ENCODE measurements at regions not wholly inside any gene's neighbourhood (a gene's known extent, or its start where the extent isn't known, plus 50 kb on each side); places are given as distances from the start of the nearest gene placed in this dataset.

- H3K4me3 ChIP-seq (replicated peaks; ENCODE audit: low read depth, low read length): no peak overlapping the region
- TF ChIP-seq CTCF (IDR thresholded peaks at IDR 0.05; ENCODE audit: insufficient read depth, low read length, poor library complexity, severe bottlenecking): no peak
- no peak for DNase-seq (ENCODE audit: extremely low read depth, insufficient read length)
- H3K27me3 ChIP-seq (replicated peaks; ENCODE audit: control insufficient read depth, insufficient read depth, low read length): no peaks in the 10 kb centered on the region
- no peaks in the 10 kb centered on the region for H3K36me3 ChIP-seq (ENCODE audit: control insufficient read depth, insufficient read depth, low read length)
Observed at GRCh38 chr1:55962472-55962871, 616.9 kb downstream of the PLPP3 start.

GRCh38 chr1:55959136-55959548, 620.2 kb downstream of the PLPP3 start:
- TF ChIP-seq CTCF (IDR thresholded peaks at IDR 0.05; ENCODE audit: insufficient read depth, low read length, poor library complexity, severe bottlenecking): no peak
- Histone ChIP-seq H3K27me3 (replicated peaks; ENCODE audit: control insufficient read depth, insufficient read depth, low read length) (no peaks in the 10 kb centered on the region), H3K36me3 (ENCODE audit: control insufficient read depth, insufficient read depth, low read length) (no peaks in the 10 kb centered on the region), H3K4me3 (replicated peaks; ENCODE audit: low read depth, low read length) (no peak overlapping the region)
- DNase-seq (ENCODE audit: extremely low read depth, insufficient read length): no peak

- H3K4me3 ChIP-seq (replicated peaks; ENCODE audit: low read depth, low read length): no peak overlapping the region
- no peaks in the 10 kb centered on the region for H3K36me3 ChIP-seq (ENCODE audit: control insufficient read depth, insufficient read depth, low read length)
- no peak for TF ChIP-seq CTCF (IDR thresholded peaks at IDR 0.05; ENCODE audit: insufficient read depth, low read length, poor library complexity, severe bottlenecking)
- DNase-seq (ENCODE audit: extremely low read depth, insufficient read length): no peak
- no peaks in the 10 kb centered on the region for H3K27me3 ChIP-seq (replicated peaks; ENCODE audit: control insufficient read depth, insufficient read depth, low read length)
Observed at GRCh38 chr1:55958498-55958897, 620.9 kb downstream of the PLPP3 start.

GRCh38 chr1:55957276-55957675, 622.1 kb downstream of the PLPP3 start:
- TF ChIP-seq CTCF (IDR thresholded peaks at IDR 0.05; ENCODE audit: insufficient read depth, low read length, poor library complexity, severe bottlenecking): no peak
- no peaks in the 10 kb centered on the region for H3K27me3 ChIP-seq (replicated peaks; ENCODE audit: control insufficient read depth, insufficient read depth, low read length)
- no peak for DNase-seq (ENCODE audit: extremely low read depth, insufficient read length)

GRCh38 chr1:55955016-55955621, 624.2 kb downstream of the PLPP3 start:
- Histone ChIP-seq H3K4me3 (replicated peaks; ENCODE audit: low read depth, low read length) (no peak overlapping the region), H3K36me3 (ENCODE audit: control insufficient read depth, insufficient read depth, low read length) (no peaks in the 10 kb centered on the region), H3K27me3 (replicated peaks; ENCODE audit: control insufficient read depth, insufficient read depth, low read length) (no peaks in the 10 kb centered on the region)
- TF ChIP-seq CTCF (IDR thresholded peaks at IDR 0.05; ENCODE audit: insufficient read depth, low read length, poor library complexity, severe bottlenecking): no peak
- no peak for DNase-seq (ENCODE audit: extremely low read depth, insufficient read length)

More at GRCh38 chr1:55957276-55957675, 622.1 kb downstream of the PLPP3 start:
- H3K4me3 ChIP-seq (replicated peaks; ENCODE audit: low read depth, low read length): no peak overlapping the region
- H3K36me3 ChIP-seq (ENCODE audit: control insufficient read depth, insufficient read depth, low read length): no peaks in the 10 kb centered on the region

GRCh38 chr1:55951291-55951690, 628.1 kb downstream of the PLPP3 start:
- no peaks in the 10 kb centered on the region for H3K27me3 ChIP-seq (replicated peaks; ENCODE audit: control insufficient read depth, insufficient read depth, low read length)
- no peak for TF ChIP-seq CTCF (IDR thresholded peaks at IDR 0.05; ENCODE audit: insufficient read depth, low read length, poor library complexity, severe bottlenecking)
- H3K36me3 ChIP-seq (ENCODE audit: control insufficient read depth, insufficient read depth, low read length): no peaks in the 10 kb centered on the region
- no peak for DNase-seq (ENCODE audit: extremely low read depth, insufficient read length)
- H3K4me3 ChIP-seq (replicated peaks; ENCODE audit: low read depth, low read length): no peak overlapping the region

Measured in GM06990 (cell line).